NCI-H446 treated with DMSO at 0.1 percent for 48 hours (cell line): ENCODE measurements at regions not wholly inside any gene's neighbourhood (a gene's known extent, or its start where the extent isn't known, plus 50 kb on each side); places are given as distances from the start of the nearest gene placed in this dataset.

ENCODE experiments used
- DNase-seq: peaks from one replicate; lab custom pipeline; 2025; lab: John Stamatoyannopoulos, UW

DNA sequence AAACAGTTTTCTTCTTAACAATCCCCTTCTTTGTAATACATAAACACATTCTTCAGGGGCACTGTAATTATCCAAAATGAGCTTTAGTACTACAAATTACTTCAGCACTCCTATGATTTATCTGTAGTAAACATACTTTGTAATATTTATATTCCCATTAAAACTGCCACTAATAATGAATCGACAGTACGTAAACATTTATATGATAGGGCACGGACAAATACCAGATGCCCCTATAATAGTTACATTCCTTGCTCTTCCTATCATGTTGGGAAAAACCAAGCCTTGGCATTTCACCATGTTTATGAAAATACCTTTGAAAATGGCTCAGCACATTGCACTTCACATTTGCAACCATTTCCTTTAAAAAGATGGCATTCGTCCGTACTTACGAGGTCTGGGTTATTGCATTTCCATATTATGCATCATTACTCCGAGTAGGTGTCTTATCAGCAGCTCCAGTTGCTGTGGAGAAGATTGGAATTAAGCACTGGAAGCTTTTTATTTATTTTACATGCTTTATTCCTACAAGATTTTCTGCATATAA is 1043.4 kb downstream of the DIAPH3 start:
- DNase-seq: no peak

DNA sequence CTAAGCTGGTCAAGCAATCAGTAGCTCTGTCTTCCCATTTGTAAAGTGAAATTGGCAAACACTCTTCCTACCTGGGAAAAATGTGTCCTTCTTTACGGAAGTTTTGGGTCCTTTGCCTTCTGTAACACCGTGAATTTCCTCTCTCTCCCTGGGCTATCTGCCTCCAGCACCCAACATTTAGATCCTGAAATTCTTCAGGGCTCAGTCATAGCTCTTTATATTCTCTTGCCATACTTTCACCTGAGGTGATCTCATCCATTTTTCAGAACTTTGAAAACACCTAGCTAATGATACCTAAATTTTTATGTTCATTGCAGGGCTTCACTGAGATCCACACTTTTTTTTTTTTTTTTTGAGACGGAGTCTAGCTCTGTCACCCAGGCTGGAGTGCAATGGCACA is 1042.2 kb downstream of the DIAPH3 start:
- no peak for DNase-seq

DNA sequence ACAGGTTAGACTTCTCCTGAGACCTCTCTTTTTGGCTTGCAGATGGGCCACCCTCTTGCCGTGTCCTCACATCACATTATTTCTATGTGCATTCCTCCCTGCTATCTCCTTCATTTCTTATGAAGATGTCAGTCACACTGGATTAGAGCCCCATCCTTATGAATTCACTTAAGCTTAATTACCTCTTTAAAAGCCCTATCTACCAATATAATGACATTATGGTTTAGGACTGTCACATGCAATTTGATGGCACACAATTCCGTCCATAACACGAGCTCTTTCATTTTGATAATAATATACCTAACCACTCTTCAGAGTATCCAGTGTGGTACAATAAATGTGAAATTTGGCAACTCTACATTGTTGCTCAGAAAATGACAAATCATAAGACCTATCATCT is 1037.3 kb downstream of the DIAPH3 start:
- DNase-seq: no peak

DNA sequence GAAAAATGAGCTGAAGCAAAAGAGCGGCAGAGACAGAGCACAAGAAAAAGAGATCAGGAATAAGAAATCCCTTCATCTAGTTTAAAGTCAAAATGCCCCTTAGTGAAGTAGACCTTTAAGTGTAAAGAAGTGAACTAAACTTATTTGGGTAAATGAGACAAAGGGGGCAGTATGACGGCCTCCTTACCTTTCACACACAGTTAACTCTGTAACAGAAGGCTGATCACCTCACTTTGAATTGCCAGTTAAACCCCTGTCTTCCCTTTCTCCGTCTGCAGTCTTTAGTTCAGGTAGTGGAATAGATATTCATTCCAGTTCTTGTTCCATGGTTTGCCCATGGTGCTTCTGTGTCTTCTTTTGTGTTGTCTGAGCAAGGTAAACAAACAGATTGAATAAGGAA is 1029.8 kb downstream of the DIAPH3 start:
- no peak for DNase-seq

DNA sequence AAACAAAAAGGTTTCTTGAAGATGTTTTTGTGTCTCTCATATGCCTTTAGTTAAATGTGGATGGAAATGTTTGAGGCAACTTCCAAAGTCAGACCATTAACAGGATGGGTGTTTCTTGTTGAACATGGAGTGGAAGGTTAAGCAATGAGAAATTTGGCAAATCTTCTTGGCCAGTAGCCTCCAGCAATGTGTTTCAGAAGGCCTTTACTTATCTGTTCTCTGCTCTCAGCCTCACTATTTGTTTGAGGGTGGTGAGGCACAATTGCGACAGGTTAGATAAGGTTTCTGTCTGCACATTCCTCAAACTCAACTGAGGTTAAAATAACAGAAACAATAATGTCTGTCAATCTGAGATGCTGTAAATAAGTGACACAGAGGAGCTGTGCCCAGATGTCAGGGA is 1019.0 kb downstream of the DIAPH3 start:
- DNase-seq: no peak

DNA sequence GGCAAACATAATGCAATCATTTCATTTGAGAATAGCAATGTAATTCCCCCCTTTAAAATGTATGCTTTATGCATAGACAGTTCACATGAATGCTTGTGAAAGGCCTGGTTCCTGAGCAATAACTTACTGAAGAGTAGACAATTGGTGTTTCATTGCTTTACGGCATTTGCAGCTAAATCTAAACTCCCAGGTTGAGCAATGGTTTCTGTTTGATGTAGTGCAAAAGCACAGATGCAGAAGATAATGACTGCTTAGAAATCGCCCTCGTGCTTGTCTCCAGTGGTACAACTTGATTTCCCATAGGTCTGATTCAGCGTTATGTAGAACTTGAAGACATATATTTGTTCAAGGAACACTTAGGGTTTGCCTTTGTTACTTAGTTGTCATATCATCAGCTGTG is 1018.3 kb downstream of the DIAPH3 start:
- no peak for DNase-seq

DNA sequence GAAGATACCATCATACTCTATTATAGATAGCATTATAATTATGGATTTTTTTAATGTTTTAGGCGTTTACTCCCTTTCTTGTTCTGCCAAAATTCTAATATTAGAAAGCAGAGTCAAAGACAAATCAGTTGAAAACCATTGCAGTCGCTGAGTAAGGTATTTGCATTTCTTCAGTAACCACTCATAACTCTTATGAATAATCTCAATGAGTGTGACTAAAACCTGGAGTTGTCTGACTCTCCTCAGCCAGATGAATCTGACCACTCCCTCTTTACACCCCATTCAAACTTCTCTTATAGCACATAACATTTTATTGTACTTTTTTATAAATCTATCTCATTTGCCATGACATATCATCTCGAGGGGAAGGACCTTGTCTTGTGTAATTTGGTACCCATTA is 1006.5 kb downstream of the DIAPH3 start:
- no peak for DNase-seq

DNA sequence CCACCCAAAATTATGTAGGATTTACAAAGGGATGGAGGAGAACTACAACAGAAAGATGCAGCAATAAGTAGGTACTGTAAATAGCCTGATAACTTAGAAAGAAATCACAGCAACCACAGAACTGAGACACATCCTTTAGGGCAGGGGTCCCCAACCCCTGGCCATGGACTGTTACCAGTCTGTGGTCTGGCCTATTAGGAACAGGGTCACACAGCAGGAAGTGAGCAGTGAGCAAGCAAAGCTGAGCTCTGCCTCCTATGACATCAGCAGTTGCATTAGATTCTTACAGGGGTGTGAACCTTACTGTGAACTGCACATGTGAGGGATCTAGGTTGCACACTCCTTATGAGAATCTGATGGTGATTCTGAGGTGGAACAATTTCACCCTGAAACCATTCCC is 997.6 kb downstream of the DIAPH3 start:
- no peak for DNase-seq

DNA sequence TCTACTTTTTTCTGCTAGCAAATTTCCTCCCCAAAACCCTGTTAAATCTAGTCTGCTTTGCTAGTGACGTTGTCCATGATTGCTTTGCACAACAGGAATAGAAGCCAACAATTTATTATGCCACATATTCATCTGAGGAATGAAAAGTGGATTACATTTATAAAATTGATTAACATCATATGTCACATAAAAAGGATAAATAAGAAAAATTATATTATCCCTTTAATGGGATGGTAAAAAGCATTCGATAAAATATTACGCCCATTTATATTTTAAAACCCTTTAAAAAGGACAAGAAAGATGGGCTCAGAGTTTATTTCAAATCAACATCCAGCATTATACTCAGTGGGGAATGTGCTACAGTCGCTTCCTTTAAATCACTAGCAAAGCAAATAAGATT is 991.7 kb downstream of the DIAPH3 start:
- no peak for DNase-seq

DNA sequence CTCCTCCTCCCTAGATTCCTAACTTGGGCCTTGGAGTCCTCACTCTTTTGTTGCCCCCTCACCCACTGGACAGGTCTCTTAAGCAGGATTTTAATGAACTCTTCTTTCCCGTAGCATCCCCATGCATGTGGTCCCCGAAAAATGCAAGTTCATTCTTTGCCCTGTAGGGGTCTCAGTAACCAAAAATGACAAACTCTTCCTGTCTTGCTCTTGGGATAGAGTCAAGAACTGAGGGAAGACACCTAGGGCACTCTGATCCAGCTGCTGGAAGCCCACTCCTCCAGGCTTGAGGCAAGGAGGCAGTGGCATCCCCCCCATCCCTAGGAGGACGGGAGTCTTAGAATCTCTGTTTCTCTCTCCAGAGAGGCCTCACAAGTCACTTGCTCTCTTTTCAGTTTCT is 987.0 kb downstream of the DIAPH3 start:
- DNase-seq: no peak

DNA sequence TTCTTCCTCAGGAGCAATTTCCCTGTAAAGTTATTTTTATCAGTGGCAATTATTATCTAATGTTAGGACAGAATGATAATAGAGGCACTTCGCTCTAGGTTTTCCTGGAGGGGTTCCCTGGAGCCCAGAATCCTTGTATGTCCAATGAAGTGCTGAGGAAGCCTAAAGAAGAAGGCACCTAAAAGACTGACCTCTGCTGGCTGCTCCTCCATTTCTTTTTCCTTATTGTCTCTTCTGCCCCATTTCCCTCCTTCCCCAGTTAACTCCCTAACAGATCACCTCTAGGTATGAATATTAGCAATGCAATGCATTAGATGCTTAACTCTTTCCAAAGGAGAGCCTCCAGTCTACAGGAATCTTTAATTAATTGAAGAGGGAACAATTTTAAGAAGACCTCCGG is 985.4 kb downstream of the DIAPH3 start:
- no peak for DNase-seq

DNA sequence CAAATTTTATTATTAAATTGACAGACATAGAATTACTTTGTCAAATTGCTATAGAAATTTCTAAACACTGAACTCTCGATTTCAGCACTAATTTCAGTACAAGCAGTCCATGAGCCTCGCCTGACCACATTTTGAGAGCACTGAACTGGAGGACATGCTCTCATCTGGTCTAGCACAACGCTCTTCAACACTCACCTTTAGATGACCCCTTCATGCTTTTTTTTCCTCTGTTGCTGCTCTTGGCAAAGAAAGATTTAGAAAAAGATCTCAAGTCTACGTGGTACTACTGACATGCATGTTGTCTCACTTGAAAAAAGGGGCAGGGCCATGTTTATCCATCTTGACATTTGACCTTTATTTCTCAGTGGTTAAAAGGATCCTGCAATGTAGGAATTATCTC is 981.5 kb downstream of the DIAPH3 start:
- no peak for DNase-seq

DNA sequence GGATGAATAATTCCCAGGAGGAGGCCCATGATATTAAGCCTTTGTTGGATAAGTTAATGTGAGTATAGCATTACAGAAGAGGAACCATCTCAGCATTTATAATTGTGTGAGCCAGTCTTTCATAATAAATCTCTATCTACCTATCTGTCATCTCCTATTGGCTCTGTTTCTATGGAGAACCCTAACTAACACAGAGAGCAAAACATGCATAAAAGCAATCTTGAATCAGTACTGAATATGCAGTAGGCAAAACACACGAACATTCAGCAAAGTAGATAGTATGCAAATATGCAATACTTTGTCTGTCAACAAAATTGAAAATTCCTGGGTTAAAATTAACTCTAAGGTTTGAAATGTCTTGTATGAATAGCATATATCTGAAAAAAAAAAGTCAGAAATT is 966.3 kb downstream of the DIAPH3 start:
- DNase-seq: no peak

DNA sequence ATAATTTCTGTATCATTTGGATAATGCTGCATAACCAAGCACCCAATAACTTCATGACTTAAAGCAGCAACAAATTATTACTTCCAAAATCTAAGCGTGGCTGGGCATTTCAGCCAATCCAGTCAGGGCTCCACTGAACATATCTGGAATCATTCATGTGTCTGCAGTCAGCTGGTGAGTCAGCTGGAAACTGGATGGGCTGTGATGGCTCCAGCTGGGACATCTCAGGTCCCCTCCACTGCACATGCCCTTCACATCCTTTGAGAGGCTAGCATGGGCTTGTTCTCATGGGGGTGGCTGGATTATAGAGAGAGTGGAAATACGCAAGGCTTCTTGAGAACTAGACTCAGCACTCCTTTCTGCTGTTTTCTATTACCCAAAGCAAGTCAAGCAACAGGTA is 961.9 kb downstream of the DIAPH3 start:
- no peak for DNase-seq

DNA sequence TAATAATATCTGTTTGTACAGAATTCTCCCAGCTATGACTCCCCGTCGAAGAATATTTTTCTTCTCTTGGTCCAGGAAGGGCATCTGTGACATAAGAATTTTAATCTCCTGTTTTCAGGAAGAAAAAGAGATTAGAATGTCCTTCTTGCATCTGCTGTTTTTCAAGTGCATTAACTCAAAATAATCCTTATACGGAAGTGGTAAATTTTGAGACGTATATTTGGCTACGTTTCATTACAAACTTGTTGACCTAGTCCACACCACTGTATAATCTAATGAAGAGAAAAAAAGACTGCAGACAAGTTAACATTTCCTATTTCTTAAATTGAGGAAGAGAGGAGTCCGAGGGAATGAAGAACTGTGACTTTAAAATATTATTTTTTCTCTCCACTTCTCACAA is 959.9 kb downstream of the DIAPH3 start:
- DNase-seq: no peak

DNA sequence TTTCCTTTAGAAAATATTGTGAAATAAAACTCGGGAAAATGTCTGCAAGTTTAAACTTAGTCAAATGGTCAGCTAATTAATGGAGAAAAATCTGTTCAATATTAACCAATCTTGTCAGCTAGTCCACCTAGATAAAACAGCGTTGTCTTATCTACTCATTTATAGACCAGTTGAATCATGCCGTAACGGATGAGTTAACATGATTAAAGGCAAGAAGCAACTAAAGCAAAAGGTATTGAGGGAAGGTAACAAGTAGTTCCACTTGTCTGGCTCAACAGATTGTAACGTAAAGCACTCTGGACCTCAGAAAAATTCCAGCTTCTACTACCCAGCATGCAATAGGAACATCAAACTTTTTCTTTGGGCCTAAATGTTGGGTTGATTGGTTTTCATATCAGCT is 958.2 kb downstream of the DIAPH3 start:
- DNase-seq: no peak

DNA sequence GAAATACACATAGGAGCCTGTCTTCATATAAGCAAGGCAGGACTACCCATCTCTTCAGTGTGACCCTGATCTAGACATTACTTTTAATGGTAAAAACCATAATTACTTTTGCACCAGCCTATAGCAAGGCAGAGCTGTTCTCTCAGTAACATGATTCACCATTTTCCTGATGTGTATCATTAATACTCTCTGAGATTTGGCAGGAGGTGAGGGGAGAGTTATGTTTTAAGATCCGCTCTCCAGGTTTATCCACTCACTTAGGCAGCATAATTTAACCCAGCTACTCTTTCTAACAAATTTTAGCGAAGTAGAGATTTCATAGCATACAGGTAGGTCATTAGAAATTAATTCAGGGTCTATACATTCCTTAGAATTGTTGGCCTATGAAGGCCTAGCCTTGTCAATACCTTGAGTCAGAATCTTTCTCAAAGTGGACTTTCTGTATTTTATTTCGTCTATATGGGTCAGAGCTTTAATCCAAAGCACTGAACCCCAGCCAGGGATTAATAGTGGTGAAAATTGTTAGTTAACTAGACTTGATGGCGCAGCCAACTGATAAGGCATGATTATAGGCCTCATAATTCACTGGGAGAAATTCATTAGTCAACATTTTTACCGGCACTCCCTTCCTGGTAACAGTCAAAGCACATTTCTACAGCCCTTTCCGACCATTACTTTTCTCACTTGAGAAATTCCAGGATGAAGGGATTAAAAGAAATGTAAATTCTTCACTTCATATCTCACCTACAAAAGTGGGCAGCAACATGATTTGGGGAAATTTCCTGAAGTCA is 955.1 kb downstream of the DIAPH3 start:
- DNase-seq: no peak

DNA sequence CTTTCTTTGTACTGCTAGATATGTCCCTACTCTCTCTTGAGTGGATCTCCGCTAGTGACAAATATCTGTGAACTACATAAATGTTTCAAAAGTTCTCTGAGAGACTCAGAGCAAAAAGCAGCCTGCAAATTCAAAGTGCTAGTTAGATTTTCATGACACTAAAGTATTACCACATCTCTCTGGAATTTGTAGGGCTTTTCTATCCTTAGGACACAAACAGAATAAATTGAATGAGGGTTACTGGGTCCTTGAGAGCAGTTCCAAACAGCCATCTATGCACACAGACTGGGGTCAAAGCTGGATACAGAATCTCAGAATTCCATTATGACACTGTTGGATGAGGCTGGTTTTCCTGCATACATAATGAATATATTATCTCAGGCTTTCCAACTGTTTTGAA is 953.2 kb downstream of the DIAPH3 start:
- no peak for DNase-seq

DNA sequence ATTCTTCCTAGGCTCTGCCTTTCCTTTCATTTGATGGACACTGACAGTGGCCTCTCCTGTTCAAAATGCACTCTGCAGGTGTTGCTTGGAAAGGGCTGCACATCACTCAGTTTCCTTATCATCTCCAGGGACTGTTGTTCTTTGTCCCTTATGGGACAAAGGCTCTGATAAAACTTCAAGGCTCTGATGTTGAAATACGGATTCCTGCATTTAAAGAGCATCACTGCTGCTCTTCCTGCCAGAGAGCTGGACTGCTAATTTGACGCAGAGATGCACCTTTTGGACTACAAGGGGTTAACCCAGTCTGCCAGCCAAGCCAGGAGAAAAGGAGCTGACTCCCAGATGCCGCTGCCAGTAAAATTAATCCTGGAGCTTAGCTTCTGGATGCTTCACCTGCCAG is 952.1 kb downstream of the DIAPH3 start:
- no peak for DNase-seq

DNA sequence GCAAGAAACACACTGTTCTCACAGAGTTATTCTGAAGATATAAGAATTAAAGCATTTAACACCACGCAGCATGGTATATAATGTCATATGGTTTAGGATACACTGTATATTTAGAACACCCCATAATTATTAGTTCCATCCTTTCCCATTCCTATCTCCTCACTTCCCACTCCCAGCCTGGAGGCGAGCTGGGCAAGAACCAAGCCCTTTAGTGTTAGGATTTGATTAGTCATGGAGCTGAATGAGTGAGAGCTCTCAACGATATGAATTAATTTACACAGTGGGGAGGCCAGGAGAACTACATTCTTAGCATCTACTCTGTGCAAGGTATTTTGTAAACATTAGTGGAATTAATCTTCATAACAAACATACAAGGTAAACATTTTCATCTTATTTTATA is 934.3 kb downstream of the DIAPH3 start:
- DNase-seq: no peak

DNA sequence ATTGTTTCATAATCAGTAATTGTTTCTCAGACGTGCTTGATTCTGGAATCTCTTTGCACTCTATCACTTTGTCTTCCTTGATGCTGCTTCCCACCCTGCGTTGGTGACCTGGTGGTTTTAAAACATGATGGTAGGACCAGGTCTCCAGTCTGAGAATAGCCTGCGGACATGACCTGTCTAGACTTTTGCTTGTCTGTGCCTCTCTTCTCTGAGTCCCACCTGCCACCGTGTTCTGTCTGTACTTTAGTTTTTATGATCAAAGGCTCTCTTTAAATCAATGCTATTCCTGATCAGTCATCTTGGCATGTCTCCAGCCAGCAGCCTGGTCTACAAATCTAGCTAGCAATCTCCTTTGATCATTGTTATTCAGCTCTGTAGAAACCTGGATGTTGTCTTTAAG is 933.9 kb downstream of the DIAPH3 start:
- no peak for DNase-seq

DNA sequence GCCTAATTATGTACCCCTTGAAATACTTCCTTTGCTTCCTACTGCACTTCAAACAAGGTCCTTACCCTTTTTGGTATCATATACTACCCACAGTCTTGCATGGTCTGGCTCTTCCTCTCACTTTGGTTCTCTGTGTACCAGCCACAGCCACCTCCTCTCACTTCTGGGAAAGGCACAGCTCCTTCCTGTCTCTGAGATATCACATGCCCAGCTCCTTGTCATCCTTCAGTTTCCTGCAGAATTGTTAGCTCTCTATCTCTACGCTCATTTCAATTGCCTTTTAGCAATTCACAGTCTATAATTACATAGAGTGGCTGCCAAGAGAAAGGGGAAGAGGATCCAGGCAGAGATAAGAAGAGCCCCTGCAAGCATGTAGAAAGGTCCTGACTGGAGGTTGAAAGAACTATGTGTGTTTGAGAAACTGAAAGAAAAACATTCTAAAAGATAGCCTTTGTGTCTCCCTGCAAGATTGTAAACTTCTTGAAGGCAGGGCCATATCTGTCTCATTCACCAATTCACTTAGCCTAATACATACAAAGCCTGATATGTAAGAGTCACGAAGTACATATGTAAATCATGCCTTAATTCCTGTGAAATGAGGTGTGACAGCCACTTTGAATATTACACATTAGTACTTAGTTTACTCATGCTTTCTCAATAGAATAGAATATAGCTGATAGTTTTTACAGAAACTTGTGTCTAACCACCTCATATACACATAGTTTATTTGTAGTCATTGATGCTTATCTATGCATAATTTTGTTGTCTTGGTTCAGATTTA is 933.1 kb downstream of the DIAPH3 start:
- no peak for DNase-seq

DNA sequence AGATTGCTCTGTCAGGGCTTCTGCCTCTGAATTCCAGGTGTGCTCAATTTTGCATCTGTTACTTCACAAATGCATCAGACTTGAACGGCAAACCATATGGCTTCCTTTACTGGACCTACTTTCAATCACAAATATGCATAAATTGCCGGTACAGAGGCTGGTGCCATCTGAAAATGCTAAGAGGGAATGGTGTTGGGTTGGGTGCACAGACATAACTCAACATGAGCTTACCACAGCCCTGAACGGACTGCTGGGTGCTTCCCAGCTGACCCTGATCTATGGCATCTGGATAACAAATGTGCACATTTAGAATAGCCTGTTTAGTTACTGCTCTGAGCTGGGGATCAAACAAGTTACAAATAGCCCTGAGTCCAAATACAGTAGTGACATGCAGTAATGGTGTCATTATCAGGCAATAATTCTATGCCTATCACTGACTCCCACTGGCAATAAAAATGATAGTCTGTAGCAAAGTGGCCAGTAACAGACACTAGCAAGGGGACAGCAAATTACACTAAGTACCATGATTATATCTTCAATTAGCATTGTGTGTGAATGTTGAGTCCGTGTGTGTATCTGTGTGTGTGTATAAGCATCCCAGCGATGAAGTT is 927.3 kb downstream of the DIAPH3 start:
- no peak for DNase-seq
